ENCODE measurements at regions not wholly inside any gene's neighbourhood (a gene's known extent, or its start where the extent isn't known, plus 50 kb on each side); places are given as distances from the start of the nearest gene placed in this dataset.

DNA sequence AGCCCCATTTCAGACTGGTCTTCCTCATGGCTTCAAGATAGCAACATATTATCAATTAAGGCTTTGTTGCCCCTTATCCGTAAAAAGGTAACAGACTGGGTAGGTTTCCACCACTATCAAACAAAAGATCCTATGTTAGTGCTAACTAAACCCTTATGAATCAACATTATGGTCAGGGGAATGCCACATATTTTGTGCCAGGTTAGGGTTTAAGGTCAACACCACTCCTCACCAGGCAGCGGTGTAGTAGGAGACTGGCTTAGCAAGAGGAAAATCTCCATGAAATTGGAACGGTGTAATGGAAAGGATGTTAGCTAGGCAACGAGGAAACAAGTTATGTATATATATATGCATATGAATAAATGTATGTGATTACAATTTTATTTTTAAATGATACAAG is 655.8 kb downstream of the TLR4 start:
- H3K4me3 Mint-ChIP-seq = no peak overlapping the region
- no peak for ATAC-seq
- DNase-seq (ENCODE audit: low spot score) = no peak
- H3K27me3 Mint-ChIP-seq (ENCODE audit: low read depth) = no peaks in the 10 kb centered on the region
- peaks cover 6% of the 10 kb centered on the region for H3K4me1 Mint-ChIP-seq
- ChIA-PET POLR2A (interaction anchor here (0.6 kb wide), 1 partner anchor 833 kb away, joined by 3 read pairs; no protein-coding TSS in a partner anchor), CTCF (no interaction called here)
- TF ChIP-seq, protein P1, sequence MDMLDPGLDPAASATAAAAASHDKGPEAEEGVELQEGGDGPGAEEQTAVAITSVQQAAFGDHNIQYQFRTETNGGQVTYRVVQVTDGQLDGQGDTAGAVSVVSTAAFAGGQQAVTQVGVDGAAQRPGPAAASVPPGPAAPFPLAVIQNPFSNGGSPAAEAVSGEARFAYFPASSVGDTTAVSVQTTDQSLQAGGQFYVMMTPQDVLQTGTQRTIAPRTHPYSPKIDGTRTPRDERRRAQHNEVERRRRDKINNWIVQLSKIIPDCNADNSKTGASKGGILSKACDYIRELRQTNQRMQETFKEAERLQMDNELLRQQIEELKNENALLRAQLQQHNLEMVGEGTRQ (CRISPR knock-in tag; IDR thresholded peaks at IDR 0.05) = no peak
- no peak for TF ChIP-seq E2F1 (CRISPR knock-in tag; IDR thresholded peaks at IDR 0.05)
- no peak for TF ChIP-seq ZNF281 (CRISPR knock-in tag; IDR thresholded peaks at IDR 0.05)
- no peak for TF ChIP-seq KAT7 (CRISPR knock-in tag; IDR thresholded peaks at IDR 0.05; ENCODE audit: borderline replicate concordance)
- TF ChIP-seq TCF7 (CRISPR knock-in tag; IDR thresholded peaks at IDR 0.05; ENCODE audit: low read depth) = no peak
- TF ChIP-seq, protein P2, sequence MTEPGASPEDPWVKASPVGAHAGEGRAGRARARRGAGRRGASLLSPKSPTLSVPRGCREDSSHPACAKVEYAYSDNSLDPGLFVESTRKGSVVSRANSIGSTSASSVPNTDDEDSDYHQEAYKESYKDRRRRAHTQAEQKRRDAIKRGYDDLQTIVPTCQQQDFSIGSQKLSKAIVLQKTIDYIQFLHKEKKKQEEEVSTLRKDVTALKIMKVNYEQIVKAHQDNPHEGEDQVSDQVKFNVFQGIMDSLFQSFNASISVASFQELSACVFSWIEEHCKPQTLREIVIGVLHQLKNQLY (CRISPR knock-in tag; IDR thresholded peaks at IDR 0.05) = no peak
- TF ChIP-seq JAZF1 (CRISPR knock-in tag; IDR thresholded peaks at IDR 0.05) = no peak
- TF ChIP-seq, protein P3, sequence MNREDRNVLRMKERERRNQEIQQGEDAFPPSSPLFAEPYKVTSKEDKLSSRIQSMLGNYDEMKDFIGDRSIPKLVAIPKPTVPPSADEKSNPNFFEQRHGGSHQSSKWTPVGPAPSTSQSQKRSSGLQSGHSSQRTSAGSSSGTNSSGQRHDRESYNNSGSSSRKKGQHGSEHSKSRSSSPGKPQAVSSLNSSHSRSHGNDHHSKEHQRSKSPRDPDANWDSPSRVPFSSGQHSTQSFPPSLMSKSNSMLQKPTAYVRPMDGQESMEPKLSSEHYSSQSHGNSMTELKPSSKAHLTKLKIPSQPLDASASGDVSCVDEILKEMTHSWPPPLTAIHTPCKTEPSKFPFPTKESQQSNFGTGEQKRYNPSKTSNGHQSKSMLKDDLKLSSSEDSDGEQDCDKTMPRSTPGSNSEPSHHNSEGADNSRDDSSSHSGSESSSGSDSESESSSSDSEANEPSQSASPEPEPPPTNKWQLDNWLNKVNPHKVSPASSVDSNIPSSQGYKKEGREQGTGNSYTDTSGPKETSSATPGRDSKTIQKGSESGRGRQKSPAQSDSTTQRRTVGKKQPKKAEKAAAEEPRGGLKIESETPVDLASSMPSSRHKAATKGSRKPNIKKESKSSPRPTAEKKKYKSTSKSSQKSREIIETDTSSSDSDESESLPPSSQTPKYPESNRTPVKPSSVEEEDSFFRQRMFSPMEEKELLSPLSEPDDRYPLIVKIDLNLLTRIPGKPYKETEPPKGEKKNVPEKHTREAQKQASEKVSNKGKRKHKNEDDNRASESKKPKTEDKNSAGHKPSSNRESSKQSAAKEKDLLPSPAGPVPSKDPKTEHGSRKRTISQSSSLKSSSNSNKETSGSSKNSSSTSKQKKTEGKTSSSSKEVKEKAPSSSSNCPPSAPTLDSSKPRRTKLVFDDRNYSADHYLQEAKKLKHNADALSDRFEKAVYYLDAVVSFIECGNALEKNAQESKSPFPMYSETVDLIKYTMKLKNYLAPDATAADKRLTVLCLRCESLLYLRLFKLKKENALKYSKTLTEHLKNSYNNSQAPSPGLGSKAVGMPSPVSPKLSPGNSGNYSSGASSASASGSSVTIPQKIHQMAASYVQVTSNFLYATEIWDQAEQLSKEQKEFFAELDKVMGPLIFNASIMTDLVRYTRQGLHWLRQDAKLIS (CRISPR knock-in tag; IDR thresholded peaks at IDR 0.05; ENCODE audit: borderline replicate concordance) = no peak
- TF ChIP-seq ATF2 (CRISPR knock-in tag; IDR thresholded peaks at IDR 0.05; ENCODE audit: borderline replicate concordance, low read depth) = no peak
- no peak for TF ChIP-seq ZNF532 (CRISPR knock-in tag; IDR thresholded peaks at IDR 0.05; ENCODE audit: borderline replicate concordance)
- no peak for TF ChIP-seq NFE2L1 (CRISPR knock-in tag; IDR thresholded peaks at IDR 0.05)
- no peak for TF ChIP-seq ZNF263 (CRISPR knock-in tag; IDR thresholded peaks at IDR 0.05; ENCODE audit: low read depth)
- no peak for TF ChIP-seq TP53 (CRISPR knock-in tag; IDR thresholded peaks at IDR 0.05)
- TF ChIP-seq, protein P4, sequence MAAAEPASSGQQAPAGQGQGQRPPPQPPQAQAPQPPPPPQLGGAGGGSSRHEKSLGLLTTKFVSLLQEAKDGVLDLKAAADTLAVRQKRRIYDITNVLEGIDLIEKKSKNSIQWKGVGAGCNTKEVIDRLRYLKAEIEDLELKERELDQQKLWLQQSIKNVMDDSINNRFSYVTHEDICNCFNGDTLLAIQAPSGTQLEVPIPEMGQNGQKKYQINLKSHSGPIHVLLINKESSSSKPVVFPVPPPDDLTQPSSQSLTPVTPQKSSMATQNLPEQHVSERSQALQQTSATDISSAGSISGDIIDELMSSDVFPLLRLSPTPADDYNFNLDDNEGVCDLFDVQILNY (CRISPR knock-in tag; IDR thresholded peaks at IDR 0.05) = no peak
- TF ChIP-seq PRRX2 (CRISPR knock-in tag; IDR thresholded peaks at IDR 0.05) = no peak
- TF ChIP-seq OVOL2 (CRISPR knock-in tag; IDR thresholded peaks at IDR 0.05; ENCODE audit: borderline replicate concordance) = no peak
- no peak for TF ChIP-seq GABPB1 (CRISPR knock-in tag; IDR thresholded peaks at IDR 0.05)
- TF ChIP-seq, protein P5, sequence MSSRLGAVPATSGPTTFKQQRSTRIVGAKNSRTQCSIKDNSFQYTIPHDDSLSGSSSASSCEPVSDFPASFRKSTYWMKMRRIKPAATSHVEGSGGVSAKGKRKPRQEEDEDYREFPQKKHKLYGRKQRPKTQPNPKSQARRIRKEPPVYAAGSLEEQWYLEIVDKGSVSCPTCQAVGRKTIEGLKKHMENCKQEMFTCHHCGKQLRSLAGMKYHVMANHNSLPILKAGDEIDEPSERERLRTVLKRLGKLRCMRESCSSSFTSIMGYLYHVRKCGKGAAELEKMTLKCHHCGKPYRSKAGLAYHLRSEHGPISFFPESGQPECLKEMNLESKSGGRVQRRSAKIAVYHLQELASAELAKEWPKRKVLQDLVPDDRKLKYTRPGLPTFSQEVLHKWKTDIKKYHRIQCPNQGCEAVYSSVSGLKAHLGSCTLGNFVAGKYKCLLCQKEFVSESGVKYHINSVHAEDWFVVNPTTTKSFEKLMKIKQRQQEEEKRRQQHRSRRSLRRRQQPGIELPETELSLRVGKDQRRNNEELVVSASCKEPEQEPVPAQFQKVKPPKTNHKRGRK (CRISPR knock-in tag; IDR thresholded peaks at IDR 0.05; ENCODE audit: borderline replicate concordance) = no peak
- no peaks in the 10 kb centered on the region for H3K9me3 Mint-ChIP-seq
- H3K36me3 Mint-ChIP-seq = no peaks in the 10 kb centered on the region
- no peak overlapping the region for H3K27ac Mint-ChIP-seq

Data from WTC11 (cell line).